PC-3 (cell line): ENCODE measurements at regions not wholly inside any gene's neighbourhood (a gene's known extent, or its start where the extent isn't known, plus 50 kb on each side); places are given as distances from the start of the nearest gene placed in this dataset.

Experiments
- EZH2 ChIP-seq: fragments of 300-600 bp; sonication (generic); IDR thresholded peaks from one replicate; pipeline ENCODE4 v1.6.1; 2017; ENCODE audit warnings: antibody characterized with exemption, mild to moderate bottlenecking, low read length; ENCODE audit not compliant: unreplicated experiment
- EZH2phosphoT487 ChIP-seq: fragments of 300-600 bp; sonication (generic); IDR thresholded peaks from 2 replicates; pipeline ENCODE4 v1.6.1; 2018; ENCODE audit warnings: mild to moderate bottlenecking, antibody characterized with exemption, low read length, borderline replicate concordance
- TF ChIP-seq, protein P1 (sequence below): fragments of 300-600 bp; sonication (generic); conservative IDR thresholded peaks from 2 replicates; pipeline ENCODE4 v1.5.1; 2017; ENCODE audit warnings: antibody characterized with exemption, low read depth, mild to moderate bottlenecking, low read length

- TF ChIP-seq, protein P1, sequence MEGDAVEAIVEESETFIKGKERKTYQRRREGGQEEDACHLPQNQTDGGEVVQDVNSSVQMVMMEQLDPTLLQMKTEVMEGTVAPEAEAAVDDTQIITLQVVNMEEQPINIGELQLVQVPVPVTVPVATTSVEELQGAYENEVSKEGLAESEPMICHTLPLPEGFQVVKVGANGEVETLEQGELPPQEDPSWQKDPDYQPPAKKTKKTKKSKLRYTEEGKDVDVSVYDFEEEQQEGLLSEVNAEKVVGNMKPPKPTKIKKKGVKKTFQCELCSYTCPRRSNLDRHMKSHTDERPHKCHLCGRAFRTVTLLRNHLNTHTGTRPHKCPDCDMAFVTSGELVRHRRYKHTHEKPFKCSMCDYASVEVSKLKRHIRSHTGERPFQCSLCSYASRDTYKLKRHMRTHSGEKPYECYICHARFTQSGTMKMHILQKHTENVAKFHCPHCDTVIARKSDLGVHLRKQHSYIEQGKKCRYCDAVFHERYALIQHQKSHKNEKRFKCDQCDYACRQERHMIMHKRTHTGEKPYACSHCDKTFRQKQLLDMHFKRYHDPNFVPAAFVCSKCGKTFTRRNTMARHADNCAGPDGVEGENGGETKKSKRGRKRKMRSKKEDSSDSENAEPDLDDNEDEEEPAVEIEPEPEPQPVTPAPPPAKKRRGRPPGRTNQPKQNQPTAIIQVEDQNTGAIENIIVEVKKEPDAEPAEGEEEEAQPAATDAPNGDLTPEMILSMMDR, result no peak
- TF ChIP-seq EZH2phosphoT487 (no peak), EZH2 (no peak)
Observed at GRCh38 chr22:22400964-22401363, 107.6 kb downstream of the ZNF280B start.
